ENCODE measurements at regions not wholly inside any gene's neighbourhood (a gene's known extent, or its start where the extent isn't known, plus 50 kb on each side); places are given as distances from the start of the nearest gene placed in this dataset.

DNA sequence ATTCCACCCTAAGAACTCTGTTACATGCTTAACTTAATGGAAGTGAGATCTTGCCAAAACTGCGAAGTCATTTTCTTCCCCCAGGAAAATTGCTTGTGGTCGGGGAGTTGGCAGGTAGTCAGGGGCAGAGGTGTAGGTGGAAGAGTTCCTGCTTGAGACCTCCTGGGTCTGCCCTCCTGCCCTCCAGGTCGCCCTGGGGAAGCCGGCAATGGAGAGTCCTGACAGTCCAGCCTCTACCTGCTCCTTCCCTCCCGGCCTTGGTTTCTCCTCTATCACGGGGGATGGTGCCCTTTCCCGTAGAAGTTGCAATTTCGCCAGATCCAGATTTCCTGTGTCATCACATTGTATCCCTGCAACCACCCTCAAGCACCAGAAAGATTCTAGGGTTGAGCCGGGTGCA is 463.8 kb downstream of the MATN1 start:
- DNase-seq (ENCODE audit: low read depth) = no peak
- TF ChIP-seq, protein P1, sequence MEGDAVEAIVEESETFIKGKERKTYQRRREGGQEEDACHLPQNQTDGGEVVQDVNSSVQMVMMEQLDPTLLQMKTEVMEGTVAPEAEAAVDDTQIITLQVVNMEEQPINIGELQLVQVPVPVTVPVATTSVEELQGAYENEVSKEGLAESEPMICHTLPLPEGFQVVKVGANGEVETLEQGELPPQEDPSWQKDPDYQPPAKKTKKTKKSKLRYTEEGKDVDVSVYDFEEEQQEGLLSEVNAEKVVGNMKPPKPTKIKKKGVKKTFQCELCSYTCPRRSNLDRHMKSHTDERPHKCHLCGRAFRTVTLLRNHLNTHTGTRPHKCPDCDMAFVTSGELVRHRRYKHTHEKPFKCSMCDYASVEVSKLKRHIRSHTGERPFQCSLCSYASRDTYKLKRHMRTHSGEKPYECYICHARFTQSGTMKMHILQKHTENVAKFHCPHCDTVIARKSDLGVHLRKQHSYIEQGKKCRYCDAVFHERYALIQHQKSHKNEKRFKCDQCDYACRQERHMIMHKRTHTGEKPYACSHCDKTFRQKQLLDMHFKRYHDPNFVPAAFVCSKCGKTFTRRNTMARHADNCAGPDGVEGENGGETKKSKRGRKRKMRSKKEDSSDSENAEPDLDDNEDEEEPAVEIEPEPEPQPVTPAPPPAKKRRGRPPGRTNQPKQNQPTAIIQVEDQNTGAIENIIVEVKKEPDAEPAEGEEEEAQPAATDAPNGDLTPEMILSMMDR (conservative IDR thresholded peaks at IDR 0.05; ENCODE audit: low read depth, low read length) = no peak
- no peak overlapping the region for H3K4me3 ChIP-seq (ENCODE audit: low read depth, low read length)

- DNase-seq (ENCODE audit: low read depth) = no peak
- TF ChIP-seq, protein P1 (conservative IDR thresholded peaks at IDR 0.05; ENCODE audit: low read depth, low read length) = no peak
- H3K4me3 ChIP-seq (ENCODE audit: low read depth, low read length) = no peak overlapping the region
These were observed 464.5 kb downstream of the MATN1 start for GRCh38 chr1:30258876-30259275.

- H3K4me3 ChIP-seq (ENCODE audit: low read depth, low read length) = no peak overlapping the region
- DNase-seq (ENCODE audit: low read depth) = no peak
- TF ChIP-seq, protein P1 (conservative IDR thresholded peaks at IDR 0.05; ENCODE audit: low read depth, low read length) = no peak
These were observed 464.9 kb downstream of the MATN1 start for GRCh38 chr1:30258471-30258870.

DNA sequence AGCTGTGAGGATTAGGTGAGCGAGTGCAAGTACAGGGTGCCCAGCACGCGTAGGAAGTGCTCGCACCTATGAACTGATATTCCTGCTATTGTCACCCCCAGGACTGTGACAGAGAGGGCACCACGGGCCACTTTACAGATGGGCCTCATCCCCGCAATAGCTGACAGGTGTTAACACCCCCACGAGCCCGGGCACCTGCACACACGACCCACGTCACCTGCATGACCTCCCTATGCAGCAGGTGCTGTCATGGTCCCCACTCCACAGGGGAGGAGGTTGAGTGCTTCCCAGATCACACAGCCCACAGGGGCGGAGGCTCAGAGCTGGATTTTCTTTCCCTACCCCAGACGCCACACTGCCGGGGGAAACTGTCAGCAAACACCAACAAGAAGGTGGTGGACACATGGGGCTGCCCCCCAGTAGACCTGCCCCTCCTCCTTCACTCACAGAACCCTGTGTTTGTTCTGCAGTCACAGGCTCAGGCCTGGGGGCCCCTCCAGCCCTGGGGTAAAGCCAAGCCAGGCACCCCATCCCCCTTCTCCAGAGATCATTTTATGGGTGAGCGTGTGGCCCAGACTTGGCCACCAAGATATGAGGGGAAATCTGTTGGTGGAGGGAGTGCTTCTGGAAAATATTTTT is 465.5 kb downstream of the MATN1 start:
- TF ChIP-seq, protein P1 (conservative IDR thresholded peaks at IDR 0.05; ENCODE audit: low read depth, low read length) = no peak
- DNase-seq (ENCODE audit: low read depth) = no peak
- no peak overlapping the region for H3K4me3 ChIP-seq (ENCODE audit: low read depth, low read length)

GRCh38 chr1:30257322-30257721 is 466.1 kb downstream of the MATN1 start:
- no peak overlapping the region for H3K4me3 ChIP-seq (ENCODE audit: low read depth, low read length)
- no peak for DNase-seq (ENCODE audit: low read depth)
- TF ChIP-seq, protein P1 (conservative IDR thresholded peaks at IDR 0.05; ENCODE audit: low read depth, low read length) = no peak

DNA sequence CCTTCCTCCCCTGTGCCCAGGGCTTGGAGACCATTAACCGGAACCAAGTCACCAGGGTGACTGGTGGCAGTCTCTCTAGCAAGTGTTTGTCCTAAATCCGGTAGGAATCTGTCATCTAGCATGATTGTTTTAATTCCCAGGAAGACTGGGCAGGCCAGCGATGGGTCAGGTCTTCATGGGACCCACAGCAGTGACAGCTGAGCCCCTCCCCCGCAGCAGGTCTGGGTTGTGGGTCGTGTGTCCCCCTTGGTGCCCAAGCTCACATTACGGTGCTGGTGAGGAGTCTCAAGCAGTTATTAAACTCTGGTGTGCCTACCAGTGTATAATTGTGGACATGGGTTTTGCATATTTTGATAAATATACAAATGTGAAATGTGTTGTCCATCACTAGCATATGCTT is 466.5 kb downstream of the MATN1 start:
- no peak for DNase-seq (ENCODE audit: low read depth)
- no peak overlapping the region for H3K4me3 ChIP-seq (ENCODE audit: low read depth, low read length)
- TF ChIP-seq, protein P1 (conservative IDR thresholded peaks at IDR 0.05; ENCODE audit: low read depth, low read length) = no peak

DNA sequence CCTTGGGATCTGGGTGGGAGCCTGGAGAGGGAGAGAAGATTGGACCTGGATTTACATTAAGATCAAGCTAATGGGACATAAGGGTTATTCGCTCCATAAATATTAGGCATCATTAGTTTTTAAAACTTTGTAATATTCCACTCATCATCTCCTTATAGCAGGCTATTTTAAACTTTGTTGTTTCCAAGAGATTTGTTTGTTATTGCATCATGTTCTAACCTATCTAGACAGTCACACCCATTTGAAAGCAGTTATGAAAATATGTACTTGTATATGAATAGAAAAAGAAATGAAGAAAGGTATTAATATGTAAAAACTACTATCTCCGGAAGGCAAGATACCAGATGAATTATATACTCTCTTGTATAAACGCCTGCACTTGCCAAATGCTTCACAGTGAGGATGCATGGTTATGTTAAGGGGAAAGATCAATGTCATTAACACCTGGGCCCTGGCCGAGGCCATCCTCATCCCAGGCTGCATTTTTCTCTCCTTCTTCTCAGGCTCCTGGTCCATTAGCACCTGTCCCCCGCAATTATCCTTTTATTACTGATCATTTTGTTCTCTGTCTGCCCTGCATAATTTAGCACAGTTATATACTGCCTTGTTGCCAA is 468.2 kb downstream of the MATN1 start:
- TF ChIP-seq, protein P1 (conservative IDR thresholded peaks at IDR 0.05; ENCODE audit: low read depth, low read length) = no peak
- H3K4me3 ChIP-seq (ENCODE audit: low read depth, low read length) = no peak overlapping the region
- DNase-seq (ENCODE audit: low read depth) = no peak

All from choroid plexus epithelial cell (primary cell).